GM23338 (cell line): ENCODE measurements at regions not wholly inside any gene's neighbourhood (a gene's known extent, or its start where the extent isn't known, plus 50 kb on each side); places are given as distances from the start of the nearest gene placed in this dataset.

Source experiments
- ATAC-seq: fragments of 200-7000 bp; cut with Tn5 transposase; 3 replicates; pipeline ENCODE4 v1.9.1; 2020
- DNase-seq: peaks from one replicate; pipeline ENCODE4 v3.0.0-alpha.2; 2015; ENCODE audit warnings: low spot score
- H2AFZ ChIP-seq: fragments of 200-600 bp; sonication (generic); 2 replicates; pipeline ENCODE4 v1.8.0; 2016; ENCODE audit warnings: antibody characterized with exemption, mild to moderate bottlenecking, moderate library complexity
- H3F3A ChIP-seq: fragments of 200-600 bp; sonication (generic); replicated peaks from 2 replicates; pipeline ENCODE4 v1.8.0; 2017; ENCODE audit warnings: antibody characterized with exemption, mixed run types, low read depth
- H3K27ac ChIP-seq: fragments of 200-600 bp; sonication (generic); 2 replicates; pipeline ENCODE4 v1.6.1; 2016; ENCODE audit warnings: low read depth
- H3K27me3 ChIP-seq: fragments of 200-600 bp; sonication (generic); 2 replicates; pipeline ENCODE4 v1.8.0; 2016; ENCODE audit warnings: mild to moderate bottlenecking, mixed run types, moderate library complexity; ENCODE audit not compliant: insufficient read depth
- H3K36me3 ChIP-seq: fragments of 200-600 bp; sonication (generic); 2 replicates; pipeline ENCODE4 v1.8.0; 2016; ENCODE audit warnings: mild to moderate bottlenecking; ENCODE audit not compliant: insufficient read depth
- H3K4me1 ChIP-seq: fragments of 200-600 bp; sonication (generic); 2 replicates; pipeline ENCODE4 v1.8.0; 2016; ENCODE audit warnings: mild to moderate bottlenecking, moderate library complexity; ENCODE audit not compliant: insufficient read depth
- H3K4me2 ChIP-seq: fragments of 200-600 bp; sonication (generic); 2 replicates; pipeline ENCODE4 v1.7.1; 2017; ENCODE audit warnings: mixed run types
- H3K4me3 ChIP-seq: fragments of 200-600 bp; sonication (generic); 2 replicates; pipeline ENCODE4 v1.6.1; 2016; ENCODE audit warnings: mixed run types
- H3K79me2 ChIP-seq: fragments of 200-600 bp; sonication (generic); replicated peaks from 2 replicates; pipeline ENCODE4 v1.8.0; 2017; ENCODE audit warnings: mild to moderate bottlenecking; ENCODE audit not compliant: insufficient read depth
- H3K9me2 ChIP-seq: fragments of 200-600 bp; sonication (generic); 2 replicates; pipeline ENCODE4 v1.8.0; 2017; ENCODE audit not compliant: insufficient read depth
- H4K20me1 ChIP-seq: fragments of 200-600 bp; sonication (generic); replicated peaks from 2 replicates; pipeline ENCODE4 v1.8.0; 2017; ENCODE audit warnings: mild to moderate bottlenecking; ENCODE audit not compliant: insufficient read depth
- H3K27ac Mint-ChIP-seq: 2 replicates; pipeline ENCODE4 v1.8.0; 2020; ENCODE audit warnings: inconsistent platforms, mild to moderate bottlenecking, moderate library complexity, mixed read lengths
- H3K27me3 Mint-ChIP-seq: 3 replicates; pipeline ENCODE4 v1.8.0; 2022; ENCODE audit warnings: low read depth, mild to moderate bottlenecking, moderate library complexity, mixed read lengths, inconsistent platforms; ENCODE audit not compliant: insufficient read depth, poor library complexity
- H3K36me3 Mint-ChIP-seq: 3 replicates; pipeline ENCODE4 v1.8.0; 2021; ENCODE audit warnings: low read depth, mild to moderate bottlenecking, inconsistent platforms, moderate library complexity, mixed read lengths
- H3K4me1 Mint-ChIP-seq: 3 replicates; pipeline ENCODE4 v1.8.0; 2020; ENCODE audit warnings: mild to moderate bottlenecking, inconsistent platforms, mixed read lengths
- H3K4me3 Mint-ChIP-seq: 3 replicates; pipeline ENCODE4 v1.8.0; 2021; ENCODE audit warnings: moderate library complexity, mild to moderate bottlenecking, inconsistent platforms, mixed read lengths
- H3K9me3 Mint-ChIP-seq: 3 replicates; pipeline ENCODE4 v1.8.0; 2020; ENCODE audit warnings: moderate library complexity, mild to moderate bottlenecking, inconsistent platforms, mixed read lengths
- CREB1 ChIP-seq: fragments of 250-450 bp; sonication (Bioruptor Pico); IDR thresholded peaks from 2 replicates; pipeline ENCODE4 v1.5.0; 2020; ENCODE audit warnings: low read depth, mild to moderate bottlenecking, moderate library complexity
- EZH2 ChIP-seq: fragments of 200-600 bp; sonication (generic); IDR thresholded peaks from one replicate; pipeline ENCODE4 v1.8.0; 2017; ENCODE audit warnings: antibody characterized with exemption, mild to moderate bottlenecking, low read depth; ENCODE audit not compliant: unreplicated experiment
- EZH2phosphoT487 ChIP-seq: fragments of 200-600 bp; sonication (generic); IDR thresholded peaks from one replicate; pipeline ENCODE4 v1.8.1; 2018; ENCODE audit warnings: antibody characterized with exemption; ENCODE audit not compliant: unreplicated experiment
- JUNB ChIP-seq: IDR thresholded peaks from one replicate; pipeline ENCODE4 v1.6.1; 2016; ENCODE audit warnings: antibody characterized with exemption; ENCODE audit not compliant: unreplicated experiment
- NANOG ChIP-seq: IDR thresholded peaks from 2 replicates; pipeline ENCODE4 v1.6.1; 2016; ENCODE audit warnings: antibody characterized with exemption, borderline replicate concordance
- POLR2AphosphoS5 ChIP-seq: IDR thresholded peaks from 2 replicates; pipeline ENCODE4 v1.6.1; 2016; ENCODE audit warnings: antibody characterized with exemption, low read depth
- STAT1 ChIP-seq: IDR thresholded peaks from one replicate; pipeline ENCODE4 v1.6.1; 2016; ENCODE audit warnings: antibody characterized with exemption; ENCODE audit not compliant: unreplicated experiment
- ZNF114 ChIP-seq: fragments of 250-450 bp; sonication (Bioruptor Pico); IDR thresholded peaks from 2 replicates; pipeline ENCODE4 v1.5.0; 2020; ENCODE audit warnings: mild to moderate bottlenecking, moderate library complexity
- ZNF331 ChIP-seq: fragments of 250-450 bp; sonication (Bioruptor Pico); IDR thresholded peaks from 2 replicates; pipeline ENCODE4 v1.5.0; 2020; ENCODE audit warnings: low read depth, mild to moderate bottlenecking, moderate library complexity
- TF ChIP-seq, protein P1 (sequence below): fragments of 250-450 bp; sonication (Bioruptor Pico); IDR thresholded peaks from 2 replicates; pipeline ENCODE4 v1.5.0; 2020; ENCODE audit warnings: mild to moderate bottlenecking, moderate library complexity
- TF ChIP-seq, protein P2 (sequence below): IDR thresholded peaks from 2 replicates; pipeline ENCODE4 v1.6.1; 2016; ENCODE audit warnings: antibody characterized with exemption
- TF ChIP-seq, protein P3 (sequence below): IDR thresholded peaks from one replicate; pipeline ENCODE4 v1.6.1; 2018; ENCODE audit warnings: antibody characterized with exemption; ENCODE audit not compliant: unreplicated experiment
- TF ChIP-seq, protein P4 (sequence below), 2 experiments: fragments of 200-600 bp in 1 of 2; sonication (generic) in 1 of 2; conservative IDR thresholded peaks; 2 replicates each; pipeline versions ENCODE4 v1.5.1 to v1.6.1; 2016 to 2017; ENCODE audit warnings: antibody characterized with exemption in 2 of 2, low read depth in 2 of 2, mild to moderate bottlenecking in 2 of 2, moderate library complexity in 1 of 2

DNA sequence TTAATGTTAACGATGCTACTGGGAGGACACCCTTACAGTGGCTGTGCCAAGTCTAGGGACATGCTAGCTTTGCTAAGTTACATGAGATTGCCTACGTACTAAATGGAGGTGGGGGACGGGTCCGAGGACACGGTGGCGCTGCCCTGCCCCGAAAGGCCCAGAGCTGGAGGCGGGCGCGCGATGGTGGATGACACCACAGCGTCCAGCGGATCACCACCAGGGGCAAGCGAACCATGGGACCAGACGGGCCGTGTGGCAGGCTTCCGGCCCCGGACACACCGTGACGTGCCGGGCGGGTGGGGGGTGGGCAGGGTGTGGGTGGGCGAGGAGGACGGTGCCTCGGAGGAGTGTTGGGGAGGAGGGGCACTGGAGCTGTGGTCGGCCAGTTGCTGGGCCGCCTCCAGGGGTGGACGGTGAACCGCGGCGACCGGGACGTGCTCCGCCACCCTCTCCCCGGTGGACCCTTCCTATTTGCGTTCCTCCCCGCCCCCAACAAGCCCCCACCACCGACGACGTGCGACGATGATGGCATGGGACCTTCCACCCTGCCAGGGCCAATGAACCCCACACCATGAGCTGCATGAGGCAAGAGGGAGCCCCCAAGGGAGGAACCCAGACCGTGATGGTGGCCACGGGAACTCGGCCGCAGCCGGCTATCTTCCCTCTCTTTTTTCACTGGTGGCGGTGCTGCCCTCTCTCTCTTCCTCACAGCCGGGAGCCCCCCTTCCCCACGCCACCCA, 773.3 kb upstream of the DEFB115 start:
- Mint-ChIP-seq H3K4me3 (no peak overlapping the region), H3K9me3 (peaks cover 79% of the 10 kb centered on the region), H3K36me3 (peaks cover 44% of the 10 kb centered on the region), H3K27ac (no peak overlapping the region), H3K27me3 (peaks cover 7% of the 10 kb centered on the region), H3K4me1 (no peaks in the 10 kb centered on the region)
- TF ChIP-seq JUNB: no peak
- no peak for TF ChIP-seq ZNF114
- TF ChIP-seq, protein P1, sequence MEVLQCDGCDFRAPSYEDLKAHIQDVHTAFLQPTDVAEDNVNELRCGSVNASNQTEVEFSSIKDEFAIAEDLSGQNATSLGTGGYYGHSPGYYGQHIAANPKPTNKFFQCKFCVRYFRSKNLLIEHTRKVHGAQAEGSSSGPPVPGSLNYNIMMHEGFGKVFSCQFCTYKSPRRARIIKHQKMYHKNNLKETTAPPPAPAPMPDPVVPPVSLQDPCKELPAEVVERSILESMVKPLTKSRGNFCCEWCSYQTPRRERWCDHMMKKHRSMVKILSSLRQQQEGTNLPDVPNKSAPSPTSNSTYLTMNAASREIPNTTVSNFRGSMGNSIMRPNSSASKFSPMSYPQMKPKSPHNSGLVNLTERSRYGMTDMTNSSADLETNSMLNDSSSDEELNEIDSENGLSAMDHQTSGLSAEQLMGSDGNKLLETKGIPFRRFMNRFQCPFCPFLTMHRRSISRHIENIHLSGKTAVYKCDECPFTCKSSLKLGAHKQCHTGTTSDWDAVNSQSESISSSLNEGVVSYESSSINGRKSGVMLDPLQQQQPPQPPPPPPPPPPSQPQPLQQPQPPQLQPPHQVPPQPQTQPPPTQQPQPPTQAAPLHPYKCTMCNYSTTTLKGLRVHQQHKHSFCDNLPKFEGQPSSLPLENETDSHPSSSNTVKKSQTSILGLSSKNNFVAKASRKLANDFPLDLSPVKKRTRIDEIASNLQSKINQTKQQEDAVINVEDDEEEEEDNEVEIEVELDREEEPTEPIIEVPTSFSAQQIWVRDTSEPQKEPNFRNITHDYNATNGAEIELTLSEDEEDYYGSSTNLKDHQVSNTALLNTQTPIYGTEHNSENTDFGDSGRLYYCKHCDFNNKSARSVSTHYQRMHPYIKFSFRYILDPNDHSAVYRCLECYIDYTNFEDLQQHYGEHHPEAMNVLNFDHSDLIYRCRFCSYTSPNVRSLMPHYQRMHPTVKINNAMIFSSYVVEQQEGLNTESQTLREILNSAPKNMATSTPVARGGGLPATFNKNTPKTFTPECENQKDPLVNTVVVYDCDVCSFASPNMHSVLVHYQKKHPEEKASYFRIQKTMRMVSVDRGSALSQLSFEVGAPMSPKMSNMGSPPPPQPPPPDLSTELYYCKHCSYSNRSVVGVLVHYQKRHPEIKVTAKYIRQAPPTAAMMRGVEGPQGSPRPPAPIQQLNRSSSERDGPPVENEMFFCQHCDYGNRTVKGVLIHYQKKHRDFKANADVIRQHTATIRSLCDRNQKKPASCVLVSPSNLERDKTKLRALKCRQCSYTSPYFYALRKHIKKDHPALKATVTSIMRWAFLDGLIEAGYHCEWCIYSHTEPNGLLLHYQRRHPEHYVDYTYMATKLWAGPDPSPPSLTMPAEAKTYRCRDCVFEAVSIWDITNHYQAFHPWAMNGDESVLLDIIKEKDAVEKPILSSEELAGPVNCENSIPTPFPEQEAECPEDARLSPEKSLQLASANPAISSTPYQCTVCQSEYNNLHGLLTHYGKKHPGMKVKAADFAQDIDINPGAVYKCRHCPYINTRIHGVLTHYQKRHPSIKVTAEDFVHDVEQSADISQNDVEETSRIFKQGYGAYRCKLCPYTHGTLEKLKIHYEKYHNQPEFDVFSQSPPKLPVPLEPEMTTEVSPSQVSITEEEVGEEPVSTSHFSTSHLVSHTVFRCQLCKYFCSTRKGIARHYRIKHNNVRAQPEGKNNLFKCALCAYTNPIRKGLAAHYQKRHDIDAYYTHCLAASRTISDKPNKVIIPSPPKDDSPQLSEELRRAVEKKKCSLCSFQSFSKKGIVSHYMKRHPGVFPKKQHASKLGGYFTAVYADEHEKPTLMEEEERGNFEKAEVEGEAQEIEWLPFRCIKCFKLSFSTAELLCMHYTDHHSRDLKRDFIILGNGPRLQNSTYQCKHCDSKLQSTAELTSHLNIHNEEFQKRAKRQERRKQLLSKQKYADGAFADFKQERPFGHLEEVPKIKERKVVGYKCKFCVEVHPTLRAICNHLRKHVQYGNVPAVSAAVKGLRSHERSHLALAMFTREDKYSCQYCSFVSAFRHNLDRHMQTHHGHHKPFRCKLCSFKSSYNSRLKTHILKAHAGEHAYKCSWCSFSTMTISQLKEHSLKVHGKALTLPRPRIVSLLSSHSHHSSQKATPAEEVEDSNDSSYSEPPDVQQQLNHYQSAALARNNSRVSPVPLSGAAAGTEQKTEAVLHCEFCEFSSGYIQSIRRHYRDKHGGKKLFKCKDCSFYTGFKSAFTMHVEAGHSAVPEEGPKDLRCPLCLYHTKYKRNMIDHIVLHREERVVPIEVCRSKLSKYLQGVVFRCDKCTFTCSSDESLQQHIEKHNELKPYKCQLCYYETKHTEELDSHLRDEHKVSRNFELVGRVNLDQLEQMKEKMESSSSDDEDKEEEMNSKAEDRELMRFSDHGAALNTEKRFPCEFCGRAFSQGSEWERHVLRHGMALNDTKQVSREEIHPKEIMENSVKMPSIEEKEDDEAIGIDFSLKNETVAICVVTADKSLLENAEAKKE (CRISPR knock-in tag): no peak
- no peak for TF ChIP-seq EZH2phosphoT487
- TF ChIP-seq, protein P2, sequence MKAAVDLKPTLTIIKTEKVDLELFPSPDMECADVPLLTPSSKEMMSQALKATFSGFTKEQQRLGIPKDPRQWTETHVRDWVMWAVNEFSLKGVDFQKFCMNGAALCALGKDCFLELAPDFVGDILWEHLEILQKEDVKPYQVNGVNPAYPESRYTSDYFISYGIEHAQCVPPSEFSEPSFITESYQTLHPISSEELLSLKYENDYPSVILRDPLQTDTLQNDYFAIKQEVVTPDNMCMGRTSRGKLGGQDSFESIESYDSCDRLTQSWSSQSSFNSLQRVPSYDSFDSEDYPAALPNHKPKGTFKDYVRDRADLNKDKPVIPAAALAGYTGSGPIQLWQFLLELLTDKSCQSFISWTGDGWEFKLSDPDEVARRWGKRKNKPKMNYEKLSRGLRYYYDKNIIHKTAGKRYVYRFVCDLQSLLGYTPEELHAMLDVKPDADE: no peak
- TF ChIP-seq CREB1: no peak
- TF ChIP-seq POLR2AphosphoS5: no peak
- TF ChIP-seq, protein P3, sequence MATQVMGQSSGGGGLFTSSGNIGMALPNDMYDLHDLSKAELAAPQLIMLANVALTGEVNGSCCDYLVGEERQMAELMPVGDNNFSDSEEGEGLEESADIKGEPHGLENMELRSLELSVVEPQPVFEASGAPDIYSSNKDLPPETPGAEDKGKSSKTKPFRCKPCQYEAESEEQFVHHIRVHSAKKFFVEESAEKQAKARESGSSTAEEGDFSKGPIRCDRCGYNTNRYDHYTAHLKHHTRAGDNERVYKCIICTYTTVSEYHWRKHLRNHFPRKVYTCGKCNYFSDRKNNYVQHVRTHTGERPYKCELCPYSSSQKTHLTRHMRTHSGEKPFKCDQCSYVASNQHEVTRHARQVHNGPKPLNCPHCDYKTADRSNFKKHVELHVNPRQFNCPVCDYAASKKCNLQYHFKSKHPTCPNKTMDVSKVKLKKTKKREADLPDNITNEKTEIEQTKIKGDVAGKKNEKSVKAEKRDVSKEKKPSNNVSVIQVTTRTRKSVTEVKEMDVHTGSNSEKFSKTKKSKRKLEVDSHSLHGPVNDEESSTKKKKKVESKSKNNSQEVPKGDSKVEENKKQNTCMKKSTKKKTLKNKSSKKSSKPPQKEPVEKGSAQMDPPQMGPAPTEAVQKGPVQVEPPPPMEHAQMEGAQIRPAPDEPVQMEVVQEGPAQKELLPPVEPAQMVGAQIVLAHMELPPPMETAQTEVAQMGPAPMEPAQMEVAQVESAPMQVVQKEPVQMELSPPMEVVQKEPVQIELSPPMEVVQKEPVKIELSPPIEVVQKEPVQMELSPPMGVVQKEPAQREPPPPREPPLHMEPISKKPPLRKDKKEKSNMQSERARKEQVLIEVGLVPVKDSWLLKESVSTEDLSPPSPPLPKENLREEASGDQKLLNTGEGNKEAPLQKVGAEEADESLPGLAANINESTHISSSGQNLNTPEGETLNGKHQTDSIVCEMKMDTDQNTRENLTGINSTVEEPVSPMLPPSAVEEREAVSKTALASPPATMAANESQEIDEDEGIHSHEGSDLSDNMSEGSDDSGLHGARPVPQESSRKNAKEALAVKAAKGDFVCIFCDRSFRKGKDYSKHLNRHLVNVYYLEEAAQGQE: no peak
- no peak for TF ChIP-seq STAT1
- no peak for TF ChIP-seq NANOG
- TF ChIP-seq, protein P4, sequence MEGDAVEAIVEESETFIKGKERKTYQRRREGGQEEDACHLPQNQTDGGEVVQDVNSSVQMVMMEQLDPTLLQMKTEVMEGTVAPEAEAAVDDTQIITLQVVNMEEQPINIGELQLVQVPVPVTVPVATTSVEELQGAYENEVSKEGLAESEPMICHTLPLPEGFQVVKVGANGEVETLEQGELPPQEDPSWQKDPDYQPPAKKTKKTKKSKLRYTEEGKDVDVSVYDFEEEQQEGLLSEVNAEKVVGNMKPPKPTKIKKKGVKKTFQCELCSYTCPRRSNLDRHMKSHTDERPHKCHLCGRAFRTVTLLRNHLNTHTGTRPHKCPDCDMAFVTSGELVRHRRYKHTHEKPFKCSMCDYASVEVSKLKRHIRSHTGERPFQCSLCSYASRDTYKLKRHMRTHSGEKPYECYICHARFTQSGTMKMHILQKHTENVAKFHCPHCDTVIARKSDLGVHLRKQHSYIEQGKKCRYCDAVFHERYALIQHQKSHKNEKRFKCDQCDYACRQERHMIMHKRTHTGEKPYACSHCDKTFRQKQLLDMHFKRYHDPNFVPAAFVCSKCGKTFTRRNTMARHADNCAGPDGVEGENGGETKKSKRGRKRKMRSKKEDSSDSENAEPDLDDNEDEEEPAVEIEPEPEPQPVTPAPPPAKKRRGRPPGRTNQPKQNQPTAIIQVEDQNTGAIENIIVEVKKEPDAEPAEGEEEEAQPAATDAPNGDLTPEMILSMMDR (conservative IDR thresholded peaks at IDR 0.05; ENCODE audit: low read depth in 2 of 2): no peak
- no peak for TF ChIP-seq ZNF331 (CRISPR knock-in tag)
- no peak for TF ChIP-seq EZH2
- Histone ChIP-seq H3F3A (no peaks in the 10 kb centered on the region), H3K36me3 (no peaks in the 10 kb centered on the region), H3K79me2 (no peaks in the 10 kb centered on the region), H4K20me1 (no peaks in the 10 kb centered on the region), H3K27me3 (peaks cover 27% of the 10 kb centered on the region), H3K4me2 (no peak overlapping the region), H3K9me2 (no peaks in the 10 kb centered on the region), H3K27ac (no peak overlapping the region), H3K4me3 (no peak overlapping the region), H2AFZ (no peak overlapping the region), H3K4me1 (no peaks in the 10 kb centered on the region; the same call in 1 of the 2 replicates)
- no peak for DNase-seq
- no peak for ATAC-seq
